Gastroesophageal sphincter (tissue), 3 donors: ENCODE measurements at regions not wholly inside any gene's neighbourhood (a gene's known extent, or its start where the extent isn't known, plus 50 kb on each side); places are given as distances from the start of the nearest gene placed in this dataset.

ENCODE experiments used
- POLR2AphosphoS5 ChIP-seq: sonication (generic); formaldehyde crosslinking; IDR thresholded peaks from one replicate; pipeline ENCODE4 v1.6.1; 2017; ENCODE audit warnings: antibody characterized with exemption
- TF ChIP-seq, protein P1 (sequence below), 4 experiments: fragments of 200-600 bp in 2 of 4; fragments of 450-650 bp in 2 of 4; sonication (generic) in 1 of 4; IDR thresholded peaks; one replicate each; pipeline ENCODE4 v1.5.1; 2017 to 2019; ENCODE audit warnings: antibody characterized with exemption in 4 of 4, mild to moderate bottlenecking in 2 of 4, moderate library complexity in 2 of 4

DNA sequence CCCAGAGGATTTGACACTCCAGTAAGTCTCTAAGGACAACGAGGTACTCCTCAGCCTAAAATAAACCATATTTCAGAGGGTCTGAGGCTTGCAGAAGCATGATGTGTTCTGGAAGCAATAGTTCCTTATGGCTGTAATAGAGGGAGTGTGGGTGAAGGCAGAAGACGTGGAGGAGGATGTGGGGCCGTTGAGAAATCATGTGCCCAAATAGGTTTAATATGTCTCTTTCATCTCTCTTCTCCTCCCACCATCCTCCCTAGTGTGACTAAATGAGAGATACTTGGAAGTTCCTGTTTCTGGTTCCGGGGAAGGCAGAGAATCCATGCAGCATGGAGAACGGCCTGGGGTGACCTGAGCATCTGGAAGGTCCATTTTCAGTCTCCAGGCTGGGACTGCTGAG lies 174.0 kb upstream of the RSPO3 start:
- TF ChIP-seq, protein P1, sequence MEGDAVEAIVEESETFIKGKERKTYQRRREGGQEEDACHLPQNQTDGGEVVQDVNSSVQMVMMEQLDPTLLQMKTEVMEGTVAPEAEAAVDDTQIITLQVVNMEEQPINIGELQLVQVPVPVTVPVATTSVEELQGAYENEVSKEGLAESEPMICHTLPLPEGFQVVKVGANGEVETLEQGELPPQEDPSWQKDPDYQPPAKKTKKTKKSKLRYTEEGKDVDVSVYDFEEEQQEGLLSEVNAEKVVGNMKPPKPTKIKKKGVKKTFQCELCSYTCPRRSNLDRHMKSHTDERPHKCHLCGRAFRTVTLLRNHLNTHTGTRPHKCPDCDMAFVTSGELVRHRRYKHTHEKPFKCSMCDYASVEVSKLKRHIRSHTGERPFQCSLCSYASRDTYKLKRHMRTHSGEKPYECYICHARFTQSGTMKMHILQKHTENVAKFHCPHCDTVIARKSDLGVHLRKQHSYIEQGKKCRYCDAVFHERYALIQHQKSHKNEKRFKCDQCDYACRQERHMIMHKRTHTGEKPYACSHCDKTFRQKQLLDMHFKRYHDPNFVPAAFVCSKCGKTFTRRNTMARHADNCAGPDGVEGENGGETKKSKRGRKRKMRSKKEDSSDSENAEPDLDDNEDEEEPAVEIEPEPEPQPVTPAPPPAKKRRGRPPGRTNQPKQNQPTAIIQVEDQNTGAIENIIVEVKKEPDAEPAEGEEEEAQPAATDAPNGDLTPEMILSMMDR (IDR thresholded peaks at IDR 0.05) = no peak
- no peak for TF ChIP-seq POLR2AphosphoS5
